Tibial nerve (tissue), 4 donors: ENCODE measurements at regions not wholly inside any gene's neighbourhood (a gene's known extent, or its start where the extent isn't known, plus 50 kb on each side); places are given as distances from the start of the nearest gene placed in this dataset.
"Not testable (repeated sequence)": the region's sequence is repeated elsewhere in the genome, so short reads cannot be mapped to it uniquely, and the experiment has no call there.

Source experiments
- DNase-seq, 2 donors: peaks; one replicate each; pipeline ENCODE4 v3.0.0-alpha.2; 2019; ENCODE audit warnings: low spot score in 2 of 2
- H3K27ac ChIP-seq, 4 donors: fragments of 200-600 bp; sonication (generic) in 3 of 4; one replicate each; pipeline ENCODE4 v1.5.1; 2017 to 2019; ENCODE audit warnings: mild to moderate bottlenecking in 1 of 4
- H3K27me3 ChIP-seq, 2 donors: fragments of 200-600 bp; sonication (generic) in 1 of 2; one replicate each; pipeline versions ENCODE4 v1.5.1 to v1.6.0; 2017 to 2019
- H3K36me3 ChIP-seq, 3 donors: fragments of 200-600 bp; sonication (generic); one replicate each; pipeline ENCODE4 v1.5.1; 2018 to 2019
- H3K4me1 ChIP-seq, 4 donors: fragments of 200-600 bp; sonication (generic) in 3 of 4; one replicate each; pipeline ENCODE4 v1.5.1; 2017 to 2019
- H3K4me3 ChIP-seq, 4 donors: fragments of 200-600 bp; sonication (generic) in 3 of 4; one replicate each; pipeline ENCODE4 v1.5.1; 2017 to 2019; ENCODE audit warnings: mild to moderate bottlenecking in 1 of 4, moderate library complexity in 1 of 4
- H3K9me3 ChIP-seq, 4 donors: fragments of 200-600 bp; sonication (generic) in 3 of 4; one replicate each; pipeline ENCODE4 v1.5.1; 2017 to 2019
- CTCF ChIP-seq, 5 experiments: fragments of 200-600 bp in 3 of 5; fragments of 450-650 bp in 2 of 5; sonication (generic) in 3 of 5; IDR thresholded peaks; one replicate each; pipeline ENCODE4 v1.5.1; 2016 to 2019; ENCODE audit warnings: antibody characterized with exemption in 5 of 5, mild to moderate bottlenecking in 3 of 5, moderate library complexity in 2 of 5
- EP300 ChIP-seq, 2 donors: sonication (generic); formaldehyde crosslinking; IDR thresholded peaks; one replicate each; pipeline ENCODE4 v1.6.1; 2017; ENCODE audit warnings: antibody characterized with exemption in 2 of 2, mild to moderate bottlenecking in 1 of 2
- POLR2A ChIP-seq, 2 donors: fragments of 450-650 bp; IDR thresholded peaks; one replicate each; pipeline ENCODE4 v1.6.1; 2017; ENCODE audit warnings: antibody characterized with exemption in 2 of 2, mild to moderate bottlenecking in 2 of 2, moderate library complexity in 2 of 2
- WGBS, 2 donors: methylation state at CpG; one replicate each; pipeline ENCODE4 v1.1.5; 2018; 5-methylcytosine and 5-hydroxymethylcytosine counted together

GRCh38 chr15:54779271-54779670, 417.5 kb downstream of the RSL24D1 start:
- TF ChIP-seq POLR2A (IDR thresholded peaks at IDR 0.05) (no peak), EP300 (IDR thresholded peaks at IDR 0.05) (no peak)
- no peak overlapping the region for H3K4me3 ChIP-seq
- DNase-seq, result no peak
- H3K27me3 ChIP-seq, result no peaks in the 10 kb centered on the region
- WGBS, 2 donors, result 47 to 52% methylated on average over 1 of the region's 1 CpG
- H3K36me3 ChIP-seq, result no peaks in the 10 kb centered on the region
- H3K4me1 ChIP-seq, result no peaks in the 10 kb centered on the region
- H3K9me3 ChIP-seq, result peaks cover 0 to 3% (median 0%) of the 10 kb centered on the region in 4 donors
- H3K27ac ChIP-seq, result no peak overlapping the region

GRCh38 chr15:54776410-54776809, 420.3 kb downstream of the RSL24D1 start:
- Histone ChIP-seq H3K9me3 (peaks cover 0 to 3% (median 0%) of the 10 kb centered on the region in 4 donors), H3K4me3 (no peak overlapping the region), H3K27me3 (no peaks in the 10 kb centered on the region), H3K4me1 (no peaks in the 10 kb centered on the region), H3K36me3 (no peaks in the 10 kb centered on the region), H3K27ac (no peak overlapping the region)
- DNase-seq, result no peak
- TF ChIP-seq CTCF (IDR thresholded peaks at IDR 0.05) (no peak), EP300 (IDR thresholded peaks at IDR 0.05) (no peak), POLR2A (IDR thresholded peaks at IDR 0.05) (no peak)
- 81 to 82% methylated on average over 2 of the region's 2 CpGs for WGBS, 2 donors

- TF ChIP-seq POLR2A (IDR thresholded peaks at IDR 0.05) (no peak), EP300 (IDR thresholded peaks at IDR 0.05) (no peak), CTCF (IDR thresholded peaks at IDR 0.05) (no peak)
- H3K27me3 ChIP-seq, result no peaks in the 10 kb centered on the region
- no peaks in the 10 kb centered on the region for H3K4me1 ChIP-seq
- no peak for DNase-seq
- H3K9me3 ChIP-seq, result peaks cover 0 to 3% (median 0%) of the 10 kb centered on the region in 4 donors
- H3K27ac ChIP-seq, result no peak overlapping the region
- no peak overlapping the region for H3K4me3 ChIP-seq
- H3K36me3 ChIP-seq, result no peaks in the 10 kb centered on the region
- WGBS, 2 donors, result 65 to 86% methylated on average over 1 of the region's 1 CpG
Measured at GRCh38 chr15:54772663-54773062, 424.1 kb downstream of the RSL24D1 start.

- not testable (repeated sequence) for H3K27ac ChIP-seq, DNase-seq, H3K36me3 ChIP-seq, H3K27me3 ChIP-seq, H3K4me3 ChIP-seq, H3K4me1 ChIP-seq
- H3K9me3 ChIP-seq, result peaks cover 0 to 22% (median 0%) of the 10 kb centered on the region in 4 donors
- 88% methylated on average over 8 of the region's 8 CpGs for WGBS, 2 donors
Measured at GRCh38 chr15:54749461-54749860, 447.3 kb downstream of the RSL24D1 start.

- Histone ChIP-seq H3K4me1 (no peaks in the 10 kb centered on the region), H3K27me3 (no peaks in the 10 kb centered on the region), H3K36me3 (no peaks in the 10 kb centered on the region), H3K9me3 (peaks cover 0 to 21% (median 1%) of the 10 kb centered on the region in 4 donors), H3K27ac (no peak overlapping the region), H3K4me3 (no peak overlapping the region)
- TF ChIP-seq POLR2A (IDR thresholded peaks at IDR 0.05), result no peak
- TF ChIP-seq EP300 (IDR thresholded peaks at IDR 0.05), result no peak
- TF ChIP-seq CTCF (IDR thresholded peaks at IDR 0.05), result no peak
- 90 to 94% methylated on average over 9 of the region's 9 CpGs for WGBS, 2 donors
- no peak for DNase-seq
Measured at GRCh38 chr15:54722342-54722986, 474.3 kb downstream of the RSL24D1 start.

GRCh38 chr15:54719325-54719724, 477.4 kb downstream of the RSL24D1 start:
- TF ChIP-seq CTCF (IDR thresholded peaks at IDR 0.05) (no peak), POLR2A (IDR thresholded peaks at IDR 0.05) (no peak), EP300 (IDR thresholded peaks at IDR 0.05) (no peak)
- no peak for DNase-seq
- H3K9me3 ChIP-seq, result peaks cover 0 to 21% (median 0%) of the 10 kb centered on the region in 4 donors
- H3K4me3 ChIP-seq, result no peak overlapping the region
- WGBS, 2 donors, result 77 to 78% methylated on average over 2 of the region's 2 CpGs
- no peak overlapping the region for H3K27ac ChIP-seq
- H3K27me3 ChIP-seq, result no peaks in the 10 kb centered on the region
- no peaks in the 10 kb centered on the region for H3K36me3 ChIP-seq
- H3K4me1 ChIP-seq, result no peaks in the 10 kb centered on the region
